CD4-positive, alpha-beta T cell treated with Interleukin-4 for 1 hour (primary cell): ENCODE measurements at regions not wholly inside any gene's neighbourhood (a gene's known extent, or its start where the extent isn't known, plus 50 kb on each side); places are given as distances from the start of the nearest gene placed in this dataset.
"Not testable (repeated sequence)": the region's sequence is repeated elsewhere in the genome, so short reads cannot be mapped to it uniquely, and the experiment has no call there.

ENCODE experiments used
- DNase-seq, 2 donors: peaks; one replicate each; pipeline ENCODE4 v3.0.0-alpha.2; 2020 to 2022

GRCh38 chr10:3399756-3400155, 227.2 kb upstream of the PITRM1 start:
- no peak for DNase-seq

GRCh38 chr10:3398825-3399646, 226.5 kb upstream of the PITRM1 start:
- no peak for DNase-seq

- DNase-seq: no peak
Observed at GRCh38 chr10:3397846-3398245, 225.3 kb upstream of the PITRM1 start.

- no peak for DNase-seq
Observed at GRCh38 chr10:3397231-3397630, 224.6 kb upstream of the PITRM1 start.

GRCh38 chr10:3396116-3396515, 223.5 kb upstream of the PITRM1 start:
- DNase-seq: no peak

- DNase-seq: no peak
Observed at GRCh38 chr10:3395458-3395861, 222.9 kb upstream of the PITRM1 start.

DNA sequence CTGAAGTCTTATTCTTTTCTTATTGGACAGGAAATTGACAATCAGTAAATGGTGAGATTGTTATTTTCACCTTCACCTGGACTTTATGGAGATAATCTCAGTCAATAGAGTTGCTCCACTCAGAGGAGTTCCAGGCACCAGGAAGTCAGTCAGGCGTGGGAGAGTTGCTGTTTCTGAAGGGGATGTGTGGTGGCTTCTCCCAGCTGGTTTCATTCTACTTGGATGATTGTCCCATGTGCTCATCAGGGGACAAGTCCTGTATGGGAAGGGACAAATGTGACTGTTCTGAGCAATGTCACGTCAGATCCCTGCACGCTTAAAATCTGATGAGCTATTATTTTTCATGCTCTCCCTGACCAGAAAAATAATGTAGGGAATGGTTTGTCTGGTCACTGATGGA, 222.5 kb upstream of the PITRM1 start:
- DNase-seq: no peak

DNA sequence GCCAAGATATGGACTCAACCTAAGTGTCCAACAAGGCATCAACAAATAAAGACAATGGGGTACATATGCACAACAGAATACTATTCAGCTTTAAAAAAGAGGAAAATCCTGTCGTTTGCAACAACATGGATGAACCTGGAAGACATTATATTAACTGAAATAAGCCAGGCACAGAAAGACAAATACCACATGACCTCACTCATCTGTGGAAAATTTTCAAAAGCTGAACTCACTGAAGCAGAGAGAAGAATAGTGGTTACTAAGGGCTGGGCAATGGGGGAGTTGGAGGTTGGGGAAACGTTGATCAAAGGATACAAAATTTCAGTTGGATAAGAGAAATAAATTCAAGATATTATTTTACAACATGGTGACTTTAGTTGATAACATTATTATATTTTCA, 221.4 kb upstream of the PITRM1 start:
- no peak for DNase-seq

GRCh38 chr10:3391657-3392056, 219.1 kb upstream of the PITRM1 start:
- DNase-seq: no peak

GRCh38 chr10:3389130-3389529, 216.5 kb upstream of the PITRM1 start:
- no peak for DNase-seq

GRCh38 chr10:3385487-3385886, 212.9 kb upstream of the PITRM1 start:
- no peak for DNase-seq

DNA sequence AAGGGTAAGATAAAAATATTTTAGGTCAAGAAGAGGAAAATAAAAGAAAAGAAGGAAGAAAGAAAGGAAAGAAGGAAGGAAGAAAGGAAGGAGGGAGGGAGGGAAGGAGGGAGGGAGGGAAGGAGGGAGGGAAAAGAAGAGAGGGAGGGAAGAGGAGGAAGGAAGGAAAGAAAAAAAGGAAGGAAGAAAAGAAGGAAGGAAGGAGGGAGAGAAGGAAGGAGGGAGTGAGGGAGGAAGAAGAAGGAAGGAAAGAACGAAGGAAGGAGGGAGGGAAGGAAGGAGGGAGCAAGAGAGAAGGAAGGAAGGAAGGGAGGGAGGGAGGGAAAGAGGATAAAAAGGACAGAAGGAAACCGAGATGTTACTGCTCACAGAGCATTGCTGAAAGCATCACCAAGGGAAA, 209.5 kb upstream of the PITRM1 start:
- no peak for DNase-seq

GRCh38 chr10:3380406-3381050, 207.9 kb upstream of the PITRM1 start:
- DNase-seq: no peak

DNA sequence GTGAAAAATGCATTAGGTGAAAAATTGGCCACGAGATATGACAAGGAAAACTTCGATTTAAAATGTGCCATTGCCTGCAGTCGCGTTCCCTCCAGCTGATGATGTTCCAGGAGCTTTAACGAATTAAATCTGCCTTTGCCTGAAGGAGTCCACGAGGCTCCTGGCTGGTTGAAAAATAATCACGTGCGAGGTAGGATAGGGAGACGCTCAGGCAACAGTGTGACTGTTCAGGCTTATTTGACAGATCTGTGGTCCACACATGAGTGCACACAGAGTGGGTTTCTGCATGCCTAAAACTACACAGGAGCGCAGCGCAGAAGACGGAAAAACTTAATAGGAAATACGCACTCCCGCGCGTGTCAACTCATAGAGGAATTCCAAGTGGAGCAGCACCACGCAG, 204.0 kb upstream of the PITRM1 start:
- no peak for DNase-seq

- no peak for DNase-seq
Observed at GRCh38 chr10:3375505-3375904, 202.9 kb upstream of the PITRM1 start.

- DNase-seq: no peak
Observed at GRCh38 chr10:3374914-3375313, 202.3 kb upstream of the PITRM1 start.

- not testable (repeated sequence) for DNase-seq
Observed at GRCh38 chr10:3373374-3374027, 200.9 kb upstream of the PITRM1 start.

DNA sequence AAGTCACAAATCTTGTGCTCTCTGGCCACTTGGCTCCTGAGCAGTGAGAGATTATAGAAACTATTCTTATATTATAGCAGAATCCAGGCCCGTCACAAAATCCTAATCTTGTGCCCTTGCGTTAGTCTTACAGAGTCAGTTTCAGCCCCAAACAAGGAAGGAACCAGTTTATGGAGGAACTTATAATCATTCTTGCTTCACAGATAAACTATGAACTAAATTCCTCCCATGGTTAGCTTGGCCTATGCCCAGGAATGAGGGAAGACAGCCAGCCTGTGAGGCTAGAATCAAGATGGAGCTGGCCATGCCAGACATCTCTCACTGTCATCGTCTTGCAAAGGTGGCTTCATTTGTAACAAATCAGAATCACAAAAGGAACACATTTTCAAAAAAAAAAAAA, 199.7 kb upstream of the PITRM1 start:
- no peak for DNase-seq

- DNase-seq: not testable (repeated sequence)
Observed at GRCh38 chr10:3371624-3372023, 199.0 kb upstream of the PITRM1 start.

DNA sequence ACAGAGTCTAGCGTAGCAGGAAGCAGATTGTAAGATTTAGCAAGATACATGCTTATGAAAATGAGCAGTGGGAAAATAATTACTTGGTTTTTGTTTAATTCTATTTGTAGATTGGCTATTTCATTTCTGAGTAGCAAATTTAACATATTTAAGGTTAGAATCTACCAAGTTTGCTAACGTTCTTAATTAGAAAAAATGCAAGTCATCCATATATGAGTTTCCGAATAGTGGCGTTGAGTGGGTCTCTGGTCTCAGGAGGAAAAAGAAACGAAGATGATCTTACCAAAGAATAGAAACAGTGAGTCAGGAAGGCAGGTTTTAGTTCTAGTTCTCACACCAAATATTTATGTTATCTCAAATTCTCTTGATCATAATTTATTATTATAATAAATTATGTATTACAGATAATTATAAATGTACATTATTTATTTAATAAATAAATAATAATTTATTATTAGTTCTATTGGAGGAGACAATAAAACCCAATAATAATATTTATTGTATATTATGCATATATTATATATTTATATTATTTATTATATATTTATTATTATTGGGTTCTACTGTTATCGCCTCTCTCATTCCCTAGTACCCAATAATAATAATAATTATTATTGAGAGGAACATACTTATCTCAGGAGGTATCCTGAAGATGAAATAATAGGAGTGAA, 194.3 kb upstream of the PITRM1 start:
- DNase-seq: no peak

- no peak for DNase-seq
Observed at GRCh38 chr10:3366043-3366442, 193.5 kb upstream of the PITRM1 start.

DNA sequence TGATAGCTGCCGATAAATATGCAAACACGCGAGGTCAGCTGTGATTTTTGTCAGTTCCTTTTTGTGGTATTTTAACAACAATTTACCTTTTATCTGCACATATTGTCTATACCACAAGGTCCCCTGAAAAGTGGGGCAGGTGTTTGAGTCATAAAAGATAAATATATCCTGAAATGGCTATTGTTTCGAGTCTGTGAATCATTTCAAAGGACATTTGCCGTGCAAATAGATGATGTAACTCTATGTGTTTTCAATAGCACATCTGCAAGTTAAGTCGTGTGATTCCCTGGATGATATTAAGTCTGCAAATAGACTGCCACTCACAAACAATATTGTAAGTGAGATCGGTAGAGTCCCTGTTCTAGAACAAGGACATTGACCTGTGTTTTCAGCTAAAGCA, 193.0 kb upstream of the PITRM1 start:
- no peak for DNase-seq

- DNase-seq: no peak
Observed at GRCh38 chr10:3364768-3365480, 192.3 kb upstream of the PITRM1 start.
